NB4 (cell line): ENCODE measurements at regions not wholly inside any gene's neighbourhood (a gene's known extent, or its start where the extent isn't known, plus 50 kb on each side); places are given as distances from the start of the nearest gene placed in this dataset.

Experiments used
- POLR2A ChIP-seq: IDR thresholded peaks from 2 replicates; pipeline ENCODE4 v1.6.1; 2011; ENCODE audit warnings: mild to moderate bottlenecking; ENCODE audit not compliant: insufficient read length; ENCODE audit errors: extremely low read depth
- TF ChIP-seq, protein P1 (sequence below): IDR thresholded peaks from one replicate; pipeline ENCODE4 v1.5.1; 2012; ENCODE audit warnings: low read depth, low read length

DNA sequence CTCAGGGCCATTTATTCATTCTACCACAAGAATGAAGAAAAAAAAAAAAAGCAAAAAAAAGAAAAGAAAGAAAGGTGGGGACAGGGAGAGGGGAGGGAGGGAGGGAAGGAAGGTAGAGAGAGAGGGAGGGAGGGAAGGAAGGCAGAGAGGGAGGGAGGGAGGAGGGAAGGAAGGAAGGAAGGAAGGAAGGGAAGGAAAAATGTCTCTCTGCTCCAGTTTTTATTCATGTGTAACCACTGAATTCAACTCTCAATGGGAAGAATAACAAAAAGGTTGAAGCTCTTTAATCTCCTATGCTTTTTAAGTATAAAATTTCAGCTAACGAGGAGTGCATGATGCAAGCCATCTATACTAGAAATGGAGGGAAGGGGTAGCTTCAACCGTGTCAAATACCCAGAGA is 287.3 kb downstream of the MREG start:
- TF ChIP-seq, protein P1, sequence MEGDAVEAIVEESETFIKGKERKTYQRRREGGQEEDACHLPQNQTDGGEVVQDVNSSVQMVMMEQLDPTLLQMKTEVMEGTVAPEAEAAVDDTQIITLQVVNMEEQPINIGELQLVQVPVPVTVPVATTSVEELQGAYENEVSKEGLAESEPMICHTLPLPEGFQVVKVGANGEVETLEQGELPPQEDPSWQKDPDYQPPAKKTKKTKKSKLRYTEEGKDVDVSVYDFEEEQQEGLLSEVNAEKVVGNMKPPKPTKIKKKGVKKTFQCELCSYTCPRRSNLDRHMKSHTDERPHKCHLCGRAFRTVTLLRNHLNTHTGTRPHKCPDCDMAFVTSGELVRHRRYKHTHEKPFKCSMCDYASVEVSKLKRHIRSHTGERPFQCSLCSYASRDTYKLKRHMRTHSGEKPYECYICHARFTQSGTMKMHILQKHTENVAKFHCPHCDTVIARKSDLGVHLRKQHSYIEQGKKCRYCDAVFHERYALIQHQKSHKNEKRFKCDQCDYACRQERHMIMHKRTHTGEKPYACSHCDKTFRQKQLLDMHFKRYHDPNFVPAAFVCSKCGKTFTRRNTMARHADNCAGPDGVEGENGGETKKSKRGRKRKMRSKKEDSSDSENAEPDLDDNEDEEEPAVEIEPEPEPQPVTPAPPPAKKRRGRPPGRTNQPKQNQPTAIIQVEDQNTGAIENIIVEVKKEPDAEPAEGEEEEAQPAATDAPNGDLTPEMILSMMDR: no peak
- TF ChIP-seq POLR2A: no peak
